Brain microvascular endothelial cell (primary cell): ENCODE measurements at regions not wholly inside any gene's neighbourhood (a gene's known extent, or its start where the extent isn't known, plus 50 kb on each side); places are given as distances from the start of the nearest gene placed in this dataset.

Experiments used
- DNase-seq: peaks from one replicate; pipeline ENCODE4 v3.0.0-alpha.2; 2020
- H3K27ac ChIP-seq: fragments of 250-450 bp; sonication (Bioruptor Pico); 2 replicates; pipeline ENCODE4 v1.5.1; 2020; ENCODE audit warnings: mild to moderate bottlenecking, moderate library complexity
- H3K27me3 ChIP-seq: fragments of 250-450 bp; sonication (Bioruptor Pico); replicated peaks from 2 replicates; pipeline ENCODE4 v1.5.1; 2020; ENCODE audit warnings: mild to moderate bottlenecking
- H3K36me3 ChIP-seq: fragments of 250-450 bp; sonication (Bioruptor Pico); replicated peaks from 2 replicates; pipeline ENCODE4 v1.5.1; 2020; ENCODE audit warnings: mild to moderate bottlenecking
- H3K4me3 ChIP-seq: 2 replicates; pipeline ENCODE4 v1.5.1; 2011; ENCODE audit warnings: low read depth, mild to moderate bottlenecking, control low read depth, low read length, moderate library complexity
- in situ Hi-C: cut with HindIII; loops from 2 replicates; pipeline ENCODE4 v1.10.0; 2017; ENCODE audit warnings: low sequenced_read_pairs, low pct_ligation_motif_present
- TF ChIP-seq, protein P1 (sequence below): IDR thresholded peaks from 2 replicates; pipeline ENCODE4 v1.5.1; 2011; ENCODE audit warnings: low read depth, mild to moderate bottlenecking, moderate library complexity, low read length, control low read depth, inconsistent platforms; ENCODE audit errors: missing control alignments

DNA sequence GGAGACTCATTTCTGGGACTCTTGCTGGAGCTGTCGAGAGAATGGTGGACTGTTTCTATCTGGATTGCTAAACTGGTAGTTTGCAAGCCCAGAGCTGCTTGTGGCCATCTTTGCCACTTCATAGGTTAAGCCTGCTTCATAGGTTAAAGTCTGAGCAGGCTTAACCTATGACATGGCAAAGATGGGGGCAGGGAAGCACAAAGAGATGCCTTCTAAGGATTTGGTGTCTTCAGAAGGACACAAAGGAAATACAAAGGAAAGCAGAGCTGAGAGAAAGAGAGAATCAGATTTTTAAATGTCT lies 78.4 kb upstream of the MAX start:
- Histone ChIP-seq H3K27ac (no peak overlapping the region), H3K36me3 (no peaks in the 10 kb centered on the region), H3K27me3 (no peaks in the 10 kb centered on the region), H3K4me3 (no peak overlapping the region)
- in situ Hi-C loops = no loop called here
- DNase-seq = no peak
- TF ChIP-seq, protein P1, sequence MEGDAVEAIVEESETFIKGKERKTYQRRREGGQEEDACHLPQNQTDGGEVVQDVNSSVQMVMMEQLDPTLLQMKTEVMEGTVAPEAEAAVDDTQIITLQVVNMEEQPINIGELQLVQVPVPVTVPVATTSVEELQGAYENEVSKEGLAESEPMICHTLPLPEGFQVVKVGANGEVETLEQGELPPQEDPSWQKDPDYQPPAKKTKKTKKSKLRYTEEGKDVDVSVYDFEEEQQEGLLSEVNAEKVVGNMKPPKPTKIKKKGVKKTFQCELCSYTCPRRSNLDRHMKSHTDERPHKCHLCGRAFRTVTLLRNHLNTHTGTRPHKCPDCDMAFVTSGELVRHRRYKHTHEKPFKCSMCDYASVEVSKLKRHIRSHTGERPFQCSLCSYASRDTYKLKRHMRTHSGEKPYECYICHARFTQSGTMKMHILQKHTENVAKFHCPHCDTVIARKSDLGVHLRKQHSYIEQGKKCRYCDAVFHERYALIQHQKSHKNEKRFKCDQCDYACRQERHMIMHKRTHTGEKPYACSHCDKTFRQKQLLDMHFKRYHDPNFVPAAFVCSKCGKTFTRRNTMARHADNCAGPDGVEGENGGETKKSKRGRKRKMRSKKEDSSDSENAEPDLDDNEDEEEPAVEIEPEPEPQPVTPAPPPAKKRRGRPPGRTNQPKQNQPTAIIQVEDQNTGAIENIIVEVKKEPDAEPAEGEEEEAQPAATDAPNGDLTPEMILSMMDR = no peak

DNA sequence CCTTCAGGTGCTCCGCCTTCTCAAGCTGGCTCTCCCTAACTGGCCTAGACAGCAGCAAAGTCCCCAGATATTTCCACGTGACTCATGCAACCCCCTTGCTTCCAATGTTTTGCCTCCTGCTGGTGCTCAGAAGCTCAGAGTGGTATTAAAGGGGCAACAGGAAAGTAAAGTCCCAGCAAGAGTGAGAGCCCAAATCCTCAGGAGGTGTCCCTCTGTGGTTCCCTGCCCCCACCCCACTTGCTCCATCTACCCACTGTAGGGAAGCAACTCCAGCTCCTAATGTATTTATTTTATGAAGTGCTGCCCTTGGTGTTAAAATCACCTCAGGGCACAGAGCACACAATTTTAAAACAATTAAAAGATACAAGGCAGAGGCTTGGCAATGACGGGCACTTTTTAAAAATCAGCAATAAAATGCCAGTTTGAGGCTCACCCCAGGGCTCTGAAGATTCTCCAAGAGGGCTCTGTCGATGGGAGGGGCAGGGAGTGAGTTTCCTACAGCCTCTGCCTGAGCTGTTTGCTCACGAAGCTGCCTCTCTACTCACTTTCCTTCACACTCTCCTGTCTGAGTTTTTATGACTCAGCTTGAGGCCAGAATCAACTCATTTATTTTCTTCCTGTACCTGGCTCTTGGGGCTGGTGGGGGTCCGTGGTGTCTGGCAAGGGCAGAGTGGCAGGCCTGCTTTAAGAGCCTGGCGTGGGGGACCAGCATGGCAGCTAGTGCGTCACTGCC lies 81.9 kb upstream of the MAX start:
- in situ Hi-C loops = no loop called here
- no peak overlapping the region for H3K4me3 ChIP-seq
- no peak overlapping the region for H3K27ac ChIP-seq
- H3K27me3 ChIP-seq = no peaks in the 10 kb centered on the region
- peak; percentile 34 for DNase-seq
- no peaks in the 10 kb centered on the region for H3K36me3 ChIP-seq
- TF ChIP-seq, protein P1 = peak; percentile 15

DNA sequence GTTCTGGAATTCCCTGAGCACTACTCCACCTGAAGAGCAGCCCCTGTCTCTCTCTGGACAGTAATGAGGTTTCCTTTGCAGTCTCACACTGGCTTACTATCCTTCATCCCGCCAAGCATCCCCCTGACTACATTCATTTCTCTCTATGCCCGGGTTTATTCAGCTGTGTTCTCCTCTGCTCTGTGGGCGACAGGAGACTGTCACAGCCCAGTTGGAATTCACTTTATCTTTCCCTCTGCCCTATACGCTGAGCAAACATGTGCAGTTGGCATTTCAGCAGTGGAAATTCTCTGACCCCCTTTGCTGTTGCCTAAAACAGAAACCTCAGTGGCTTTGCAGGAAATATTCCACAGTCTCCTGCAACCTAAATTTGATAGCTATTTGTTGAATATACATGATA lies 83.5 kb upstream of the MAX start:
- H3K36me3 ChIP-seq = no peaks in the 10 kb centered on the region
- TF ChIP-seq, protein P1 = no peak
- H3K27me3 ChIP-seq = no peaks in the 10 kb centered on the region
- in situ Hi-C loops = no loop called here
- H3K4me3 ChIP-seq = no peak overlapping the region
- no peak for DNase-seq
- no peak overlapping the region for H3K27ac ChIP-seq

DNA sequence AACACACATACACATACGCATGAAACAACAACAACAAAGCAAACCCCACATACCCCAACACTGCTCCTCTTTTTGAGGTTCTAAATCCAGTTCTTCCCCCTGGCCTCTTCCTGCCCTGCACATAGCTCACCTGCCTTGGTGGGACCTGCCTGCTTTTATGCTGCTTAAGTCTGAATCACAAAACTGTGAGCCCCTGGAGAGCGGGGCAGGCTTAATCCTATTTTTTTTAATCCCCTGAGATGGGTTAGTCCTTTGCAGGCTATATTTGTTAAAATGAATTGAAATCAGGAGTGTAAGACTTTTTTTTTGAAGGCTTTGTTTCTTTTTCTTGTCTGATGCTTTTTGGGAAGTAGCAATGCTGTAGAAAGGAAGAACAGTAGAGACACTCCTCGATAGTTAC lies 84.6 kb upstream of the MAX start:
- Histone ChIP-seq H3K4me3 (no peak overlapping the region), H3K27ac (no peak overlapping the region), H3K27me3 (no peaks in the 10 kb centered on the region), H3K36me3 (no peaks in the 10 kb centered on the region)
- in situ Hi-C loops = no loop called here
- TF ChIP-seq, protein P1 = no peak
- DNase-seq = no peak

DNA sequence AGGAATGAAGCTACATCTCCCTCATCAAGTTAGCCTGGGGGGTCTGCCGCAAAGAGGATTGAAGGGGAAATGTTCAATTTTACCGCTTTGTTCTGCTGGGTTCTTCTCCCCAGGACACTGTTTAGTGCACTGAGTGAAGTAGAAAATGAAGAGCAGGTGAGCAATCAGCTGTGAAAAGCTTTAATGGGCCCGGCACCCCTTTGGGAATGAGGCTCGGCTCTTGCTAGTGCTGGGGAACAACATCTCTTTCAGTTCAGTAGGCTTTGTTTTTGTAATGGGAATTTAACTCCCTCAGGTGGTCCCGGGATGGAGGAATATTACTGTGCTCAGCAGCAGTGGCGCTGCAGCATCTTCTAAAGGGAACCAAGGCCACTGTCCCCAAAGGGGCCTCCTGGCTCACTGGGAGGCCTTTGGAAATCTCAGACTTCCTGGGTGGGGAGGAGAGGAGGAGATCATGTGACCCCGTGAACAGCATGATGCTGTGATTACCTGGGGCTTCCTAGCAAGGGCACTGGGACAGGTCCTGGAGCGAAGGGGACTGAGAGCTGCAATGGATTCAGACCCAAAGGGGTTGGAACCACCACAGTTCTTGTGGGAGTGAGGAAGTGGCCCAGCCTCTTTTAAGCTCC lies 85.2 kb upstream of the MAX start:
- no peaks in the 10 kb centered on the region for H3K27me3 ChIP-seq
- H3K4me3 ChIP-seq = no peak overlapping the region
- H3K36me3 ChIP-seq = no peaks in the 10 kb centered on the region
- TF ChIP-seq, protein P1 = no peak
- no peak for DNase-seq
- H3K27ac ChIP-seq = no peak overlapping the region
- in situ Hi-C loops = no loop called here

DNA sequence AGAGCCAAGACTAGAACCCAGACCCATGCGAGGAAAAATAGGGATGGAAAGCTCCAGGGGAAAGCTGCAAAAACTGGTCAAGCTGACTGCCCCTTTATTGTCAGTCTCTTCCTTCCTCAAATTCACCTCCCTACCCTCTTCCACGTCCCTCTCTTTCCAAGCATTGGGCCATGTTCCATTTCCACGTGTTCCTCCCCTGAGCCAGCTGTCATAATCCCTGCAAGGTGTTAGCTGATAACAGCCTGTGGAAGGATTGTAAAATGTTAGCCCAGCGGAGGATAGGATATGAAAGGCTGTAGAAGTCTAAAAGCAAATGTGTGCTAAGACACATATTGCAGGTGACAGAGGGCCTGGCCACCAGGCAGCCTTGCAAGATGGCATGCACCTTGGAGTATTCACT lies 88.0 kb upstream of the MAX start:
- H3K27me3 ChIP-seq = no peaks in the 10 kb centered on the region
- no peak overlapping the region for H3K4me3 ChIP-seq
- TF ChIP-seq, protein P1 = no peak
- in situ Hi-C loops = no loop called here
- no peak overlapping the region for H3K27ac ChIP-seq
- no peaks in the 10 kb centered on the region for H3K36me3 ChIP-seq
- DNase-seq = no peak
